GM06990 (cell line): ENCODE measurements at regions not wholly inside any gene's neighbourhood (a gene's known extent, or its start where the extent isn't known, plus 50 kb on each side); places are given as distances from the start of the nearest gene placed in this dataset.

Experiments used
- DNase-seq: peaks from one replicate; pipeline ENCODE4 v3.0.0-alpha.2; 2011; ENCODE audit not compliant: insufficient read length; ENCODE audit errors: extremely low read depth
- H3K27me3 ChIP-seq: replicated peaks from 2 replicates; pipeline ENCODE4 v1.6.0; 2011; ENCODE audit warnings: low read length; ENCODE audit not compliant: control insufficient read depth, insufficient read depth
- H3K36me3 ChIP-seq: 2 replicates; pipeline ENCODE4 v1.5.1; 2011; ENCODE audit warnings: low read length; ENCODE audit not compliant: control insufficient read depth, insufficient read depth
- H3K4me3 ChIP-seq: replicated peaks from 2 replicates; pipeline ENCODE4 v1.5.1; 2011; ENCODE audit warnings: low read depth, mild to moderate bottlenecking, control low read depth, low read length
- TF ChIP-seq, protein P1 (sequence below): IDR thresholded peaks from 2 replicates; pipeline ENCODE4 v1.5.1; 2011; ENCODE audit warnings: low read length, control low read depth, mild to moderate bottlenecking, inconsistent platforms; ENCODE audit not compliant: insufficient read depth, poor library complexity, severe bottlenecking

DNA sequence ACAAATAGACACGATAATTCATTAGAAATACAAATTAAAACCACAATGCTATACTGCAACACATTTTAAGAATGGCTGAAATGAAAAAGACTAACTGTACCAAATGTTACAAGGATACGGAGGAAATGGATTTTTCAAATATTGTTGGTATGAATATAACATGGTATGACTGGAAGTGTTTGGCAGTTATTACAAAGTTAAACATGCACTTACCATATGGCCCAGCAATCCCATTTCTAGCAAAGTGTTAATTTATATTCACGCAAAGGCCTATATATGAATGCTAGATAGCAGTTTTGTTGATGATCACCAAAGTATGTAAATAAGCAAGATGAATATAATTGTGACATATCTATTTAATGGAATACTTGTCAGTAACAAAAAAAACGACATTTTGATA lies 497.8 kb upstream of the FSIP2 start:
- Histone ChIP-seq H3K36me3 (no peaks in the 10 kb centered on the region), H3K27me3 (no peaks in the 10 kb centered on the region), H3K4me3 (no peak overlapping the region)
- TF ChIP-seq, protein P1, sequence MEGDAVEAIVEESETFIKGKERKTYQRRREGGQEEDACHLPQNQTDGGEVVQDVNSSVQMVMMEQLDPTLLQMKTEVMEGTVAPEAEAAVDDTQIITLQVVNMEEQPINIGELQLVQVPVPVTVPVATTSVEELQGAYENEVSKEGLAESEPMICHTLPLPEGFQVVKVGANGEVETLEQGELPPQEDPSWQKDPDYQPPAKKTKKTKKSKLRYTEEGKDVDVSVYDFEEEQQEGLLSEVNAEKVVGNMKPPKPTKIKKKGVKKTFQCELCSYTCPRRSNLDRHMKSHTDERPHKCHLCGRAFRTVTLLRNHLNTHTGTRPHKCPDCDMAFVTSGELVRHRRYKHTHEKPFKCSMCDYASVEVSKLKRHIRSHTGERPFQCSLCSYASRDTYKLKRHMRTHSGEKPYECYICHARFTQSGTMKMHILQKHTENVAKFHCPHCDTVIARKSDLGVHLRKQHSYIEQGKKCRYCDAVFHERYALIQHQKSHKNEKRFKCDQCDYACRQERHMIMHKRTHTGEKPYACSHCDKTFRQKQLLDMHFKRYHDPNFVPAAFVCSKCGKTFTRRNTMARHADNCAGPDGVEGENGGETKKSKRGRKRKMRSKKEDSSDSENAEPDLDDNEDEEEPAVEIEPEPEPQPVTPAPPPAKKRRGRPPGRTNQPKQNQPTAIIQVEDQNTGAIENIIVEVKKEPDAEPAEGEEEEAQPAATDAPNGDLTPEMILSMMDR: no peak
- no peak for DNase-seq

DNA sequence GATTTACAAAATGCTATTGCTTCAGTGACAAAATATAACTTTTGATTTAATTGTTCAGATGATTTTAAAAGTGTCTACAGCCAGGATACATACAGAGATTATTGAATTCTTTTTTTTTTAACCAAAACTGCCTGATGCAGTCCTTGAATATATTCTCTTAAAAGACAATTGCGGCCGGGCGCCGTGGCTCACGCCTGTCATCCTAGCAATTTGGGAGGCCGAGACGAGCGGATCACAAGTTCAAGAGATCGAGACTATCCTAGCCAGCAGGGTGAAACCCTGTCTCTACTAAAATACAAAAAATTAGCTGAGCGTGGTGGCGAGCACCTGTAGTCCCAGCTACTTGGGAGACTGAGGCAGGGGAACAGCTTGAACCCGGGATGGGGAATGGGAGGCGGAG lies 497.0 kb upstream of the FSIP2 start:
- TF ChIP-seq, protein P1: no peak
- DNase-seq: no peak
- Histone ChIP-seq H3K36me3 (no peaks in the 10 kb centered on the region), H3K27me3 (no peaks in the 10 kb centered on the region), H3K4me3 (no peak overlapping the region)

DNA sequence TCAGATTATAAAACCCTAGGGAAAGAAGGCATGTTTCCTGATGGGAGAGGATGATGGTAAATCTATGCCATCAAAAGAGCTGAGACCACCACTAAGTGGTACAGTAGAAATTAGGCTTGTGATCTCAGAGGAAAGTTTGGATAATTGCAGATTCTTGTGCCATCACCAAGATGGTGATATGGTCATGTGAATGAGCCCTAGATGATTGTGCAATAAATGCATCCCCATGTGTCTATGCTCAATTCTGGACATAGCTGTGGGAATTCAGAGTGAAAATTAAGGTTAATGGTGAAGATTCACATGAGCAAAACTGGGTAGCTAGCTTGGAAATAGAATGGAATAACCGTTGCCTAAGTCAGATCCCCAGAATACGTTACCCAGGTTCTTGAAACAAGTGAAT lies 496.1 kb upstream of the FSIP2 start:
- Histone ChIP-seq H3K4me3 (no peak overlapping the region), H3K27me3 (no peaks in the 10 kb centered on the region), H3K36me3 (no peaks in the 10 kb centered on the region)
- DNase-seq: no peak
- TF ChIP-seq, protein P1: no peak

DNA sequence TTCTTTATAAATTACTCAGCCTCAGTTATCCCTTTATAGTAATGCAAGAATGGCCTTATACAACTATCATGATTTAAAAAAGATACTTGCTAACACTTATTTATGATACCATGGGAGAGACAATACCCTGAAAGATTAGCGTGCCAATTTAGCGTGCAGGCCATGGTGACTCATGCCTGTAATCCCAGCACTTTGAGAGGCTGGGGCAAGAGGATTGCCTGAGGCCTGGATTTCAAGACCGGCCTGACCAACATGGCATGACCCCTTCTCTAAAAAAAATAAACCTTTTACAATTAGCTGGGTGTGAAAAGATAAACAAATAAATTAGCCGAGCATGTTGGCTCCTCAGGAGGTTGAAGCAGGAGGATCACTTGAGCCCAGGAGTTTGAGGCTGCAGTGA lies 493.4 kb upstream of the FSIP2 start:
- Histone ChIP-seq H3K4me3 (no peak overlapping the region), H3K27me3 (no peaks in the 10 kb centered on the region), H3K36me3 (no peaks in the 10 kb centered on the region)
- TF ChIP-seq, protein P1: no peak
- no peak for DNase-seq

DNA sequence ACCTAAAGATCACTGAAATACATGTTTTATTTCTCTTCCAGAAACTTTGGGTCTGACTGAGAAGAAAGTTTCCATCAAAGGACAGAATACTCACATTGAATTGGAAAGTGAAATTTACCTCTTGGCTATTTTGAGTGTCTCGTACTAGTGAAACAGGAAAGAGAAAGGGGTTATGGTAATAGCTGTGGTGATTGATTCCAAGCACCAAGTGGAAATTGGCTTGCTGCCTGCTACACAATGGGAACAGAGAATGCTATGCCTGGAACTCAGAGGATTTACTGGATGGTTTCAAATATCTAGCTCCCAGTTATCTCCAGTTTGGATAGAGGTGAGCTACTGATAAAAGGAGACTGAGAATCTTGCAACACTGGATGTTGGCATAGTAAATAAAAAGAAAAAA lies 492.8 kb upstream of the FSIP2 start:
- H3K4me3 ChIP-seq: no peak overlapping the region
- H3K36me3 ChIP-seq: no peaks in the 10 kb centered on the region
- H3K27me3 ChIP-seq: no peaks in the 10 kb centered on the region
- TF ChIP-seq, protein P1: no peak
- DNase-seq: no peak

DNA sequence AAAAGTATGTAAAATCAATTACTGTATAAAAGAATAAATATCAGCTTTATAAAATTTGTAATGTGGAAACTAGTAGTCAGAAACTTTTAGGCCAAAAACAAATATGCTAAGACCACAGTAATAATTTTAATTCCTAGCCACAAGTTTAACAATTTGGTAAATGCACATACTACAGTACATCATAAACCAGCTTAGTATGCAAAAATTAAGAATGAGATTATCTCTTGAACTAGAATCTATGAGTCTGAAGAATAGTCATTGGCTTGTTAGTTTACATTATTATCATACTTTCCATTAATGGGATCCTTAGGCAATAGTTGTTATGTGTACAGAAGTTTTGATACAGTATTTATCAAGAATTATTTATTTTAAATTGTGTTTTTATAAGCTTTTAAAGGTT lies 491.9 kb upstream of the FSIP2 start:
- DNase-seq: no peak
- Histone ChIP-seq H3K4me3 (no peak overlapping the region), H3K36me3 (no peaks in the 10 kb centered on the region), H3K27me3 (no peaks in the 10 kb centered on the region)
- TF ChIP-seq, protein P1: no peak
